ENCODE measurements at regions not wholly inside any gene's neighbourhood (a gene's known extent, or its start where the extent isn't known, plus 50 kb on each side); places are given as distances from the start of the nearest gene placed in this dataset.

- H3K27ac ChIP-seq, result no peak overlapping the region
- H3K27me3 ChIP-seq, result no peaks in the 10 kb centered on the region
- intact Hi-C loops (cut with DNase I; ENCODE audit: low total_unique reads), result no loop called here
- no peak overlapping the region for H3K4me3 ChIP-seq
- TF ChIP-seq CTCF (IDR thresholded peaks at IDR 0.05), result no peak
- H3K4me1 ChIP-seq, result no peaks in the 10 kb centered on the region
- H3K36me3 ChIP-seq, result no peaks in the 10 kb centered on the region
- no peaks in the 10 kb centered on the region for H3K9me3 ChIP-seq
- no peak for DNase-seq
Observed at GRCh38 chr5:35339006-35339405, 108.7 kb upstream of the PRLR start.

- H3K4me3 ChIP-seq, result no peak overlapping the region
- no peak for DNase-seq
- no peak for TF ChIP-seq CTCF (IDR thresholded peaks at IDR 0.05)
- H3K36me3 ChIP-seq, result no peaks in the 10 kb centered on the region
- H3K9me3 ChIP-seq, result no peaks in the 10 kb centered on the region
- intact Hi-C loops (cut with DNase I; ENCODE audit: low total_unique reads), result no loop called here
- H3K27ac ChIP-seq, result no peak overlapping the region
- H3K27me3 ChIP-seq, result no peaks in the 10 kb centered on the region
- H3K4me1 ChIP-seq, result no peaks in the 10 kb centered on the region
Observed at GRCh38 chr5:35338157-35338453, 107.8 kb upstream of the PRLR start.

DNA sequence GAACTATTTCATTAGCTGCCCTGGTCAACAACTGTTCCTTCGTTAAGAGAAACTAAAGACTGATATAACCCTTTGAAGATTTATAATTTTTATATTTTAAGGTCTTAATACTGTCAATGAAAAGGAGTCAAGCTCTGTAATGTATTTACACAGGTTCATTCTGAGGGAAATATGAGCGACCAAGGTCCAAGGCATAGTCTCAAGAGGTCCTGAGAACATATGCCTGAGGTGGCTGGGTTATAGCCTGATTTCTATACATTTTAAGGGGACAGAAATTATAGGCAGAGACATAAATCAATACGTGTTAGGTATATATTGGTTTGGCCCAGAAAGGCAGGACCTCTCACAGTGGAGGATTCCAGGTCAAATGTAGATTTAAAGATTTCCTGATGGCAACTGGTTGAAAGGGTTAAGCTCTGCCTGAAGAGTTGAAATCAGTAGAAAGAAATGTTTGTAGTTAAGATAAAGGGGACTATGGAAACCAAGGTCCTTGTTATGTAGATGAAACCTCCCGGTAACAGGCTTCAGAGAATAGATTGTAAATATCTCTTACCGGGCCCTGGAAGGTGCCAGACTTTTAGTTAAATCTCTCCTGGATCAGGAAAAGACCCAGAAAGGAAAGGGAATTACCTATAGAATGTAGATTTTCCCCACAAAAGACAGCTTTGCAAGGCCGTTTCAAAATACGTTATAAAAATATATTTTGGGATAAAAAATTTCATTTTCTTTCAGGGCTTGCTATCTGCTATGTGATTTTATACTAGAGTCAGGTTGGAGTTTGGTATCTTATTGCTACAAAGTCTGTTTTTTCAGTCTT is 107.3 kb upstream of the PRLR start:
- H3K9me3 ChIP-seq, result no peaks in the 10 kb centered on the region
- no peaks in the 10 kb centered on the region for H3K4me1 ChIP-seq
- H3K4me3 ChIP-seq, result no peak overlapping the region
- no peaks in the 10 kb centered on the region for H3K36me3 ChIP-seq
- no peak for TF ChIP-seq CTCF (IDR thresholded peaks at IDR 0.05)
- intact Hi-C loops (cut with DNase I; ENCODE audit: low total_unique reads), result no loop called here
- no peak for DNase-seq
- no peak overlapping the region for H3K27ac ChIP-seq
- no peaks in the 10 kb centered on the region for H3K27me3 ChIP-seq

DNA sequence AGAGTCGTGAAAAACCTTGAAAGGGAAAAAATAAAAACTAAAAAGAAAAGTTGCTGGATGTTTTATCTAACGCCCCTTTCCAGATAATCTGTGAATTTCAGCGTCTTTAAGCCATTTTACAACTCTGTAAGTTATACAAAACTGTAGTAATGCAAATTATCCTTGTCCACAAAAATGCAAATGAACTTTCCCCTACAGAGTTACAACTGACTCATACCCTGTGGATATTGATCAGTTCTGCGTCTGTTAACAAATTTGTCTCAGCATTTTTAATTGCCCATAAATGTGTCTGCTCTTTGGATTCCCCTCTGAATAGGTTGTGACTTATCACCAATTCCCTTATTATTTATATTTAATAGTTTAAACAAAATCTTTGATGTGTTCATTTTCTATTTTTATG is 105.9 kb upstream of the PRLR start:
- Histone ChIP-seq H3K36me3 (no peaks in the 10 kb centered on the region), H3K9me3 (no peaks in the 10 kb centered on the region), H3K4me1 (no peaks in the 10 kb centered on the region), H3K4me3 (no peak overlapping the region), H3K27me3 (no peaks in the 10 kb centered on the region), H3K27ac (no peak overlapping the region)
- DNase-seq, result no peak
- intact Hi-C loops (cut with DNase I; ENCODE audit: low total_unique reads), result no loop called here
- no peak for TF ChIP-seq CTCF (IDR thresholded peaks at IDR 0.05)

- no peaks in the 10 kb centered on the region for H3K9me3 ChIP-seq
- intact Hi-C loops (cut with DNase I; ENCODE audit: low total_unique reads), result no loop called here
- DNase-seq, result no peak
- no peak overlapping the region for H3K27ac ChIP-seq
- H3K4me3 ChIP-seq, result no peak overlapping the region
- no peaks in the 10 kb centered on the region for H3K4me1 ChIP-seq
- no peaks in the 10 kb centered on the region for H3K36me3 ChIP-seq
- TF ChIP-seq CTCF (IDR thresholded peaks at IDR 0.05), result no peak
- H3K27me3 ChIP-seq, result no peaks in the 10 kb centered on the region
Observed at GRCh38 chr5:35335752-35336151, 105.5 kb upstream of the PRLR start.

DNA sequence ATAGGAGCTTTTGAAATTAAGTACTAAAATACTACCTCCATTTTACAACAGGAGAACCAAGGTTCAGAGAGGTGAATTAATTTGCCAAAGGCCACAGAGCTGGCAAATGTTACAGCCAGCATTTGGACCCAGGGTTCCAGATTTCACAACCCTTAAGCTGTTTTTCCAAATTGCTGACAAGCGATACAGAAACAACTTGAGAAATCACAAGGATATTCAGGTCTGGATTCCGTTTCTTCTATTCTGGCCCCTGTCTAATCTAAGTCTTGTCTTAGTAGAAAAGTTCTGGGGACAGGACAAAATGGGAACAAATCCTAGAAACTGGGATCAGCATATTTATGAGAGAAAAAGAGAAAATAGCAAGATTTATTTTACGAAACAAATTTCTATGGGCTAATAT is 103.1 kb upstream of the PRLR start:
- Histone ChIP-seq H3K27ac (no peak overlapping the region), H3K9me3 (no peaks in the 10 kb centered on the region), H3K4me3 (no peak overlapping the region), H3K27me3 (no peaks in the 10 kb centered on the region), H3K4me1 (no peaks in the 10 kb centered on the region), H3K36me3 (no peaks in the 10 kb centered on the region)
- DNase-seq, result no peak
- TF ChIP-seq CTCF (IDR thresholded peaks at IDR 0.05), result no peak
- intact Hi-C loops (cut with DNase I; ENCODE audit: low total_unique reads), result no loop called here
